ENCODE measurements at regions not wholly inside any gene's neighbourhood (a gene's known extent, or its start where the extent isn't known, plus 50 kb on each side); places are given as distances from the start of the nearest gene placed in this dataset.

GRCh38 chr5:54854883-54855581 is 130.4 kb downstream of the ESM1 start:
- DNase-seq, result no peak

- no peak for DNase-seq
Measured at GRCh38 chr5:54852007-54852406, 133.4 kb downstream of the ESM1 start.

- DNase-seq, result no peak
Measured at GRCh38 chr5:54851449-54851848, 133.9 kb downstream of the ESM1 start.

GRCh38 chr5:54848581-54848980 is 136.8 kb downstream of the ESM1 start:
- DNase-seq, result no peak

GRCh38 chr5:54845567-54845941 is 139.8 kb downstream of the ESM1 start:
- peak in 1 of 56 donors; percentile 1 for DNase-seq

- DNase-seq, result peak in 1 of 56 donors; percentile 7
Measured at GRCh38 chr5:54844905-54845566, 140.4 kb downstream of the ESM1 start.

GRCh38 chr5:54844266-54844665 is 141.1 kb downstream of the ESM1 start:
- DNase-seq, result no peak

- no peak for DNase-seq
Measured at GRCh38 chr5:54841481-54841880, 143.9 kb downstream of the ESM1 start.

GRCh38 chr5:54838843-54839242 is 146.6 kb downstream of the ESM1 start:
- no peak for DNase-seq

GRCh38 chr5:54837981-54838380 is 147.4 kb downstream of the ESM1 start:
- DNase-seq, result no peak

- no peak for DNase-seq
Measured at GRCh38 chr5:54837093-54837492, 148.3 kb downstream of the ESM1 start.

- DNase-seq, result no peak
Measured at GRCh38 chr5:54835647-54836046, 149.7 kb downstream of the ESM1 start.

- no peak for DNase-seq
Measured at GRCh38 chr5:54834121-54834842, 151.1 kb downstream of the ESM1 start.

- no peak for DNase-seq
Measured at GRCh38 chr5:54833590-54833989, 151.8 kb downstream of the ESM1 start.

GRCh38 chr5:54832858-54833257 is 152.5 kb downstream of the ESM1 start:
- DNase-seq, result peak in 4 of 56 donors; percentile 1 to 4 (median 2)

GRCh38 chr5:54832045-54832444 is 153.3 kb downstream of the ESM1 start:
- DNase-seq, result no peak

- DNase-seq, result no peak
Measured at GRCh38 chr5:54831233-54831632, 154.2 kb downstream of the ESM1 start.

- DNase-seq, result no peak
Measured at GRCh38 chr5:54829676-54830535, 155.5 kb downstream of the ESM1 start.

GRCh38 chr5:54829102-54829501 is 156.3 kb downstream of the ESM1 start:
- DNase-seq, result no peak

GRCh38 chr5:54828151-54828550 is 157.2 kb downstream of the ESM1 start:
- no peak for DNase-seq

- DNase-seq, result no peak
Measured at GRCh38 chr5:54825005-54825404, 160.4 kb downstream of the ESM1 start.

GRCh38 chr5:54823006-54823405 is 162.4 kb downstream of the ESM1 start:
- DNase-seq, result no peak
